Effector CD4-positive, alpha-beta T cell (primary cell): ENCODE measurements at regions not wholly inside any gene's neighbourhood (a gene's known extent, or its start where the extent isn't known, plus 50 kb on each side); places are given as distances from the start of the nearest gene placed in this dataset.

Experiments
- DNase-seq: peaks from one replicate; pipeline ENCODE4 v3.0.0-alpha.2; 2020

- DNase-seq, result no peak
These were observed 150.7 kb upstream of the MGAT5 start for GRCh38 chr2:134103196-134103595.

- no peak for DNase-seq
These were observed 149.1 kb upstream of the MGAT5 start for GRCh38 chr2:134104754-134105153.

- DNase-seq, result no peak
These were observed 146.5 kb upstream of the MGAT5 start for GRCh38 chr2:134107402-134107801.

- no peak for DNase-seq
These were observed 145.8 kb upstream of the MGAT5 start for GRCh38 chr2:134108113-134108512.

GRCh38 chr2:134109246-134109645 is 144.6 kb upstream of the MGAT5 start:
- no peak for DNase-seq

GRCh38 chr2:134109725-134110124 is 144.1 kb upstream of the MGAT5 start:
- no peak for DNase-seq

- DNase-seq, result no peak
These were observed 143.3 kb upstream of the MGAT5 start for GRCh38 chr2:134110532-134110931.

- DNase-seq, result no peak
These were observed 136.2 kb upstream of the MGAT5 start for GRCh38 chr2:134117676-134118075.

- peak; percentile 82 for DNase-seq
These were observed 135.4 kb upstream of the MGAT5 start for GRCh38 chr2:134118279-134119116.

GRCh38 chr2:134119117-134119712 is 134.7 kb upstream of the MGAT5 start:
- DNase-seq, result peak; percentile 8

- DNase-seq, result peak; percentile 74
These were observed 134.0 kb upstream of the MGAT5 start for GRCh38 chr2:134119713-134120405.

- DNase-seq, result peak; percentile 8
These were observed 133.5 kb upstream of the MGAT5 start for GRCh38 chr2:134120406-134120732.

GRCh38 chr2:134120733-134121630 is 132.9 kb upstream of the MGAT5 start:
- DNase-seq, result peak; percentile 50

GRCh38 chr2:134122610-134123009 is 131.3 kb upstream of the MGAT5 start:
- DNase-seq, result no peak

GRCh38 chr2:134123332-134123731 is 130.5 kb upstream of the MGAT5 start:
- no peak for DNase-seq

GRCh38 chr2:134124047-134124753 is 129.7 kb upstream of the MGAT5 start:
- DNase-seq, result no peak

- DNase-seq, result peak; percentile 19
These were observed 126.4 kb upstream of the MGAT5 start for GRCh38 chr2:134127496-134127895.

GRCh38 chr2:134128746-134129145 is 125.1 kb upstream of the MGAT5 start:
- no peak for DNase-seq

- DNase-seq, result no peak
These were observed 123.9 kb upstream of the MGAT5 start for GRCh38 chr2:134129900-134130537.

- no peak for DNase-seq
These were observed 122.0 kb upstream of the MGAT5 start for GRCh38 chr2:134131681-134132489.

- DNase-seq, result no peak
These were observed 121.4 kb upstream of the MGAT5 start for GRCh38 chr2:134132490-134132857.
